Ishikawa (cell line): ENCODE measurements at regions not wholly inside any gene's neighbourhood (a gene's known extent, or its start where the extent isn't known, plus 50 kb on each side); places are given as distances from the start of the nearest gene placed in this dataset.

Experiments
- CEBPB ChIP-seq: IDR thresholded peaks from 2 replicates; pipeline ENCODE4 v1.6.1; 2012
- CREB1 ChIP-seq: IDR thresholded peaks from 2 replicates; pipeline ENCODE4 v1.6.1; 2012; ENCODE audit warnings: low read depth
- EGR1 ChIP-seq: IDR thresholded peaks from 2 replicates; pipeline ENCODE4 v1.6.1; 2012
- EP300 ChIP-seq: IDR thresholded peaks from 2 replicates; pipeline ENCODE4 v1.6.1; 2012; ENCODE audit warnings: borderline replicate concordance
- FOXM1 ChIP-seq: IDR thresholded peaks from 2 replicates; pipeline ENCODE4 v1.6.1; 2012; ENCODE audit warnings: low read depth, borderline replicate concordance
- MAX ChIP-seq: IDR thresholded peaks from 2 replicates; pipeline ENCODE4 v1.6.1; 2012
- NFIC ChIP-seq: IDR thresholded peaks from 2 replicates; pipeline ENCODE4 v1.6.1; 2012
- RAD21 ChIP-seq: IDR thresholded peaks from 2 replicates; pipeline ENCODE4 v1.6.1; 2012; ENCODE audit warnings: low read depth
- REST ChIP-seq: IDR thresholded peaks from 2 replicates; pipeline ENCODE4 v1.6.1; 2012; ENCODE audit warnings: low read depth, mild to moderate bottlenecking
- TAF1 ChIP-seq: IDR thresholded peaks from 2 replicates; pipeline ENCODE4 v1.6.1; 2012; ENCODE audit warnings: low read depth, mild to moderate bottlenecking
- TCF12 ChIP-seq: IDR thresholded peaks from 2 replicates; pipeline ENCODE4 v1.6.1; 2012; ENCODE audit warnings: low read depth
- TEAD4 ChIP-seq: IDR thresholded peaks from 2 replicates; pipeline ENCODE4 v1.6.1; 2012
- USF1 ChIP-seq: IDR thresholded peaks from 2 replicates; pipeline ENCODE4 v1.6.1; 2012
- YY1 ChIP-seq: IDR thresholded peaks from 2 replicates; pipeline ENCODE4 v1.6.1; 2012; ENCODE audit warnings: low read depth
- ZBTB7A ChIP-seq: IDR thresholded peaks from 2 replicates; pipeline ENCODE4 v1.6.1; 2012; ENCODE audit warnings: low read depth

GRCh38 chr7:68699090-68699711, 899.1 kb upstream of the AUTS2 start:
- no peak for TF ChIP-seq RAD21
- no peak for TF ChIP-seq NFIC
- TF ChIP-seq TAF1 = no peak
- no peak for TF ChIP-seq FOXM1
- TF ChIP-seq ZBTB7A = no peak
- no peak for TF ChIP-seq TCF12
- no peak for TF ChIP-seq YY1
- no peak for TF ChIP-seq TEAD4
- TF ChIP-seq CEBPB = no peak
- no peak for TF ChIP-seq MAX
- TF ChIP-seq REST = no peak
- no peak for TF ChIP-seq EGR1
- no peak for TF ChIP-seq EP300
- TF ChIP-seq USF1 = no peak
- no peak for TF ChIP-seq CREB1

- TF ChIP-seq YY1 = no peak
- no peak for TF ChIP-seq USF1
- TF ChIP-seq EP300 = no peak
- no peak for TF ChIP-seq CEBPB
- no peak for TF ChIP-seq NFIC
Observed at GRCh38 chr7:68700414-68700813, 897.9 kb upstream of the AUTS2 start.

- TF ChIP-seq FOXM1 (no peak), TEAD4 (no peak), EP300 (no peak), CEBPB (no peak), EGR1 (no peak), TCF12 (no peak), ZBTB7A (no peak), MAX (no peak), REST (no peak), USF1 (no peak), TAF1 (no peak), YY1 (no peak), CREB1 (no peak)
Observed at GRCh38 chr7:68706291-68706690, 892.0 kb upstream of the AUTS2 start.

- TF ChIP-seq TCF12 (no peak), ZBTB7A (no peak), REST (no peak), TAF1 (no peak), YY1 (no peak), EGR1 (no peak), CEBPB (no peak), CREB1 (no peak), EP300 (no peak), RAD21 (no peak), NFIC (no peak), TEAD4 (no peak), USF1 (no peak), FOXM1 (no peak), MAX (no peak)
Observed at GRCh38 chr7:68707159-68707558, 891.1 kb upstream of the AUTS2 start.
